NCI-H2227 (cell line): ENCODE measurements at regions not wholly inside any gene's neighbourhood (a gene's known extent, or its start where the extent isn't known, plus 50 kb on each side); places are given as distances from the start of the nearest gene placed in this dataset.
"Not testable (repeated sequence)": the region's sequence is repeated elsewhere in the genome, so short reads cannot be mapped to it uniquely, and the experiment has no call there.

Experiments
- DNase-seq: peaks from one replicate; lab custom pipeline; 2025; ENCODE audit not compliant: unreplicated experiment; lab: John Stamatoyannopoulos, UW

DNA sequence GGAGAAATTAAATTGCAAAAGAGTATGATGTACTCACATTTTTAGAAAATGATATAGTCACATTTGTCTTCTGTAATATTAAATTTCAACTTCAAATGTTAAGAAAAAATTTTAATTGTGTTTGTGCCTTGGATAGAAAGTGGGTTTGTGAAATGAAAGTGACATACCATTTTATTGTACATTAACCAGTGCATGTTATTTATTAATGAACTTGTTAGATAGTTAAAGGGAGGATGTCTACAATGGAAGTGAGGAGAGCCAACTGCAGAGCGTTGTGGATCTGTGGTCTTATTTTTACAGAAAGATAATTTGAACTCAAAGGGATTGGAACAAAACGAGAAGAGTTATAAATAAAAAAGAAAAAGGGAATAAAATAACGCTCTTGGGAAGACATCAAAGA, 291.7 kb downstream of the ARL4A start:
- no peak for DNase-seq

GRCh38 chr7:12982178-12982577, 294.7 kb downstream of the ARL4A start:
- no peak for DNase-seq

DNA sequence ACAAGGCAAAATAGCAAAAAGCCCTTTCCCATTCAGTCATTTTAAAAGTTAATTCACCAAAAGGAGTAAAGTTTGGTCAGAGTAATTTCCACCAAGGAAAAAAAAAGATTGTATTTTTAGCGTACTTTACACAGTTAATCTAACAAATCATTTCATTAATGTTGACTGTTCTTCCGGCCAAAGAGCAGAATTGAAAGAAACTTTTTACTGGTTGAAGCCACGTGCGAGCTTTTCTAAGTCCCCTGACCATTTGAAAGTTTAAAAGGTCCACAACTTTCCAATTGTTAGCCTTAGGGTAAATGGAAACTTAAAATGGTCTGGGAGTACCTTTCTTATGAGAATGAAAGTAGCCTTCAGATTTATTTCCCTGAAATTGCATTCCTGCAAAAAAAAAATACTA, 296.7 kb downstream of the ARL4A start:
- DNase-seq = no peak

- DNase-seq = no peak
These were observed 297.8 kb downstream of the ARL4A start for GRCh38 chr7:12985228-12985627.

- no peak for DNase-seq
These were observed 298.3 kb downstream of the ARL4A start for GRCh38 chr7:12985752-12986151.

DNA sequence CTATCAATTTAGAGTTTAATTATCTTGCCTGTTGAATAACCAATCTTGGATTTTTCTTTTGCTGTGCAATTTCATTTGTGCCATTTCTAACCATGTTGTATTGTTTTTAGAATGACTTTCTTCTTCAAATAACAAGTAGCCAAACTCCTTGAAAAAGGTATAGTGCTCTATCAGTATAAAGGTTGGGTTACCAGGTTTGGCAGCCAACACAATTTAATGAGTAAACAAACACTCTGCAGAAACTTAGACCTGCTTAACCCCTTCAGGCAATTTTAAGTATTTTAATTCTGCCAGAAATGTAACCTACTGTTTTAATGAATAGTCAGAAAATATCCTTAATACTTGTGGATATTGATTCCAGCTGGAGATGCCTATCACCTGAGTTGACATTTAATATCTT, 299.8 kb downstream of the ARL4A start:
- no peak for DNase-seq

DNA sequence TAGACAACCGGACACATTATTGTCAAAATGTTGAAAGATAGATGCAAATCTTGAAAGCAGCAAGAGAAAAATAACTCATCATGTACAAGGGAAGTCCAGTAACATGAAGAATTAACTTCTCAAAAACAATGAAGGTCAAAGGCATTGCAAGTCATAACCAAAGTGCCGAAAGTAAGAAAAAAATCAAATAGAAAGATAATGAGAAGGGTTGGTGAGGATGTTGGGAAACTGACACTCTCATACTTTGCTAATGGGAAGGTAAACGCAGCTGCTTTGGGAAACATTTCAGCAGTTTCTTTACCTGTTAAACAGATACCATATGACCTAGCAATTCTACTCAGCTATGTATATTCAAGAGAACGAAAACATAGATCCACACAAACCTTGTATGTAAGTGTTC, 303.0 kb downstream of the ARL4A start:
- DNase-seq = no peak

- DNase-seq = no peak
These were observed 305.6 kb downstream of the ARL4A start for GRCh38 chr7:12993025-12993424.

GRCh38 chr7:12995912-12996469, 308.6 kb downstream of the ARL4A start:
- no peak for DNase-seq

DNA sequence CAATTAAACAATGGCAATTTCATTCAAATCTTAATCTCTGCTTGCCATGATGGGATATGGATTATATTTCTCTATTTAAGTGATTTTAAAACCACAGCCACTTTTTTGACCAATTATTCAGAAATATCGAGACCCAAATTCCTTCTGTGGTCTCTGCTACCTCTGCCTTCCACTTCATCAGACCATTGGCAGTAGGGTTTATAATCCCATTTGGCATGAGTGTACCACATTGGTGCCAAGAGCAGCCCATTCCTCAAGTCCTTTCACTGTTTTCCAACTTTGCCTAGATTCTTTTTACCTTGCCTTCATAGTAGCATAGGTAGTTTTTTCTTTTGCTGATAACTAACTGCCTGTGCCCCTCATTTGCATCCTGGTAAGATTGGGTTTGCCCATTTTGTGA, 319.9 kb downstream of the ARL4A start:
- no peak for DNase-seq

- DNase-seq = no peak
These were observed 322.1 kb downstream of the ARL4A start for GRCh38 chr7:13009517-13009916.

- no peak for DNase-seq
These were observed 326.6 kb downstream of the ARL4A start for GRCh38 chr7:13014011-13014410.

DNA sequence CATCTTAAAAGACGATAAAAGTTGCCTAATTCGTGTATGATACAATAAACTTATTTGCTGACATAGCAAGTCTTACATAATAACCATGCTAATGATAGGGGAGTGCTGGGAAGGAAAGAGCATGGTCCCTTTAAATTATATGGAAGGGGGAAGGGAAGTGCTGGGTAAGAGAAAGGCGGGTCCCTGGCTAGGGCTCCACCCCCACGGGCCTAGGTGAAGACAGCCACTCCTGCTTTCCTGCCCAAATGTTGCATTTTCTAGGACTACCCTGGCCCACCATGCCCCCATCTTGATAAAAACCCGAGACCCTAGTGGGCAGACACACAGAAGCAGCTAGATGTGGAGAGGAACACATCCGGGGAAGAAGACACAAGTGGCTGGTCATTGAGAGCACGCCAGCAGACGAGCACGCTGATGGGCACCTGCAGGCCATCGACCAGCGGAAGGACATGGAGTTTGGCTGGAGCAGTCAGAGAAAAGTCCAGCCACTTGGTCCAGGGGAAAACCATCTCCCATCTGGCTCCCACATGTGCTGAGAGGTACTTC, 328.7 kb downstream of the ARL4A start:
- DNase-seq = no peak

DNA sequence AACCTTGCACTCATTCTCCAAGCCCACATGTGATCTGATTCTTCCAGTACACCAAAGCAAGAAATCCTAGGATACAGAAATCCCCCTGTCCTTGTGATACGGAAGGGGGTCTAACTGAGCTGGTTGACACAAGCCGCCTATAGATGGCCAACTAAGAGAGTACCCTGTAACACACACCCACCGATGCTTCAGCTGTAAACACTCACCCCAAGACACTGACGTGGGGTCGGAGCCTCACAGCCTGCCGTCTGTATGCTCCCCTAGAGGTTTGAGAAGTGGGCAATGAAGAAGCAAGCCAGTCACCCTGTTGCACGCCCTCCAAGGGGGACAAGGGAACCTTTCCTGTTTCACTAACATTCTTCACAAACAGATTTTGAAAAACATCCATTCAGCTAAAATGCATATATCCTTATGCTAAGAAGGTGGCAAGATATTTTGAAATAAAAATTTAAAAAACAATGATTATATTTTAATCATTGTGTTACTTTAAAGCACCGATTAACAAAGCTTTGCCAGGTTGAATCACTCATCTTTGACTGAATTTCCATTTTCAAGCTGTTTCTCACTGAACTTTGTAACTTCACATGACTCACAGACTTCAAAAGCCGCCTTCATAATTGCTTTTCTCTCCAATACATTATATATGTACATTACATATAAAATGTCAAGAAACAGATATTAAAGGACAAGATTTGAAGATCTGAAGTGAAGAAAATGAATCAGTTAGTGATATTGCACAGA, 329.3 kb downstream of the ARL4A start:
- DNase-seq = no peak

- no peak for DNase-seq
These were observed 330.0 kb downstream of the ARL4A start for GRCh38 chr7:13017333-13017857.

DNA sequence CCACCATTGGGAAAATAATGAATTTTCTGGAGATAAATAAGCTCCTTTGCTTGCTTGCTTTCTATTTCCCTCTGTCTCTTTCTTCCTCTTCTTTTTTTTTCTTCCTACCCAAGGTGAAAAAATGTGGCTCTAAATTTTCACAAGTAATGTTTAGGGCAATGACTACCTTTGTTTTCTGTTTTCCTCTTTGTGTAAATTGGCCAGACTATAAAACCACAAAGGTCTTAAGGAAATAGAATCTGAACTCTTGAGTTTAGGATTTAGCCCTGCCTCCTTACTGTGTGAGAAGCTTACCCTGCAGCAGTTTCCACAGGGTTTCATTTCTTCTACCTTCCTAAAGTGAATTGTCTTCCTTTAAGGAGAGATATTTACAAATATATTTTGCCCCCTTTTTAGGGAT, 330.4 kb downstream of the ARL4A start:
- no peak for DNase-seq

GRCh38 chr7:13021566-13022300, 334.3 kb downstream of the ARL4A start:
- no peak for DNase-seq

DNA sequence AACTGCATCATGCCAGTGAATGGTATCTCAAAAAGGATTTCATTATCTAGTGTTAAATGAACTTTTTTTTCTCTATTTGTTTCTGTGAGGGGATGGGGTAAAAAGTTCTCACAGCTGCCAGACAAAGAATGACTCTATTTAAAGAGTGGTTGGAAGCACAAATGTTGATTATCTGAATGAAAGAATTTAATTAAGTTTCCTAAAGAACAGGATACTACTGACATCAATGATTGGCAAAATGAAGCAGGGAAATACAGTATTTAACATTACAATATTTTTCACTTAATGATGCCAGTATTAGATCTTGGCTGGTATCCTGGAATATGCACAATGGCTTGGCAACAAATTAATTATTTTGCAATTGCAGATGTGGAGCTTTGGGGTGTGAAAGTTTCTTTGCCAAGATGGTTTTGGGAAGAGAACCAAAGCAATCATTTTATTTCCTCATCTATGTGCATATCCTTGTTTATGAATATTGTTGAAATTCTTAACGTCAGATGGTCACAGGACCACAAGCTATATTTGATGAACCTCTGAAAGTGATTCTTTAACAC, 336.8 kb downstream of the ARL4A start:
- no peak for DNase-seq

GRCh38 chr7:13025043-13025442, 337.6 kb downstream of the ARL4A start:
- DNase-seq = not testable (repeated sequence)

DNA sequence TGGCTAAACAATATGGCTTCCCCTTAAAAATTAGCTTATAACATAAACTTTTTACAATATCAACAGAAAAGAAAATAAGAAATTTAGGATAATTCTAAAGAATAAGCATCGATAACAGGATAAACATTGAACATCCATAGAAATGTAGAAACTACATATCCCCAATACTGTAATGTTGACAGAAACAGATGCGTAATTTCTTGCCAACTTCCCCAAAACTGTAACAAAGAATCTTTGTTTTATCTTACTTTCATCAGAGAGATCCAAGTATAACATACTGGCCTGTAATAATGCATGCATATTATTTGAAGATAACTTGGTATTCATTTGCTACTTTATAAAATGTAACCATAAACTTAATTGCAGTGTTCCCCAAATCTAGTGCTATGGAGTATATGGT, 339.9 kb downstream of the ARL4A start:
- no peak for DNase-seq

DNA sequence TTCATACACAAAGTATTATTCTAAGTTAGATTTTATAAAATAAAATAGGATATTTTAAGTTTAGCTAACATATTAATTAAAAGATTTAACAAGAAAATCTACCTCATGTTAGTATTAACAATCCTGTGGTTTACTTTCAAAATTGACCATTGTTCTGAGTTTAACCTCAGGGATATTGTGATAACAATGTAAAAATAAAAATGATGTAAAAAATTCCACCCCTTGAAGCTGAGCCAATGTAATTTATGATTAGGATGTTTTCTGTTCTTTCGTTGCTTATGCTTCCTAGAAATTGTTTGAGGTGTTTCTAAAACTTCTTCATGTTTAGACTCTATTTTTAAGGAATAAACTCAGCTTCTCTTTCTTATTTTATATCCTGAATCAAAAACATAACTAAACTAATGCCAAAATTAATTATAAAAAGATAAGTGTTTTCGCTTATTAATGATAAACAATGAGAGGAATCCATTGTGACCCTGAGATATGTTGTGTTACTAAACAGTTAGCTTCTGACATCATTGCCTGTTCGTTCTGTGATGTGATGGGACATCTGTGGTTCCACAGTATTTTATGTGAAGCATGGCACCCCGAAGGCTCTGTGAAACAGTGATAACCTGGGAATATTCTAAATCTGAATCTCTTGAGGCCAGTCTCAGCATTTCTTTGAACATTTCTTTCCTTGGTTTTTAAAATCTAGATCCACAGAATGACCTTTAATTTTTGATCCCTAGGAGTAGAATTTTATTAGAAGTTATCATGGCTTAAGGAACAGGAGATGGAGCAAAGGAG, 340.8 kb downstream of the ARL4A start:
- no peak for DNase-seq
